HS-5 (cell line): ENCODE measurements at regions not wholly inside any gene's neighbourhood (a gene's known extent, or its start where the extent isn't known, plus 50 kb on each side); places are given as distances from the start of the nearest gene placed in this dataset.
"Not testable (repeated sequence)": the region's sequence is repeated elsewhere in the genome, so short reads cannot be mapped to it uniquely, and the experiment has no call there.

Experiments
- DNase-seq: peaks from one replicate; pipeline ENCODE4 v3.0.0-alpha.2; 2012; ENCODE audit warnings: low read depth

- not testable (repeated sequence) for DNase-seq
Observed at GRCh38 chr16:31581065-31581464, 53.4 kb downstream of the AHSP start.

GRCh38 chr16:31601737-31602384 lies 74.2 kb downstream of the AHSP start:
- DNase-seq: not testable (repeated sequence)

GRCh38 chr16:31618130-31618529 lies 90.4 kb downstream of the AHSP start:
- DNase-seq: no peak

- DNase-seq: no peak
Observed at GRCh38 chr16:31636433-31636832, 108.7 kb downstream of the AHSP start.

GRCh38 chr16:31641279-31641678 lies 113.6 kb downstream of the AHSP start:
- DNase-seq: no peak

- not testable (repeated sequence) for DNase-seq
Observed at GRCh38 chr16:31655674-31656073, 128.0 kb downstream of the AHSP start.

- DNase-seq: peak; percentile 20
Observed at GRCh38 chr16:31664683-31665482, 137.2 kb downstream of the AHSP start.

GRCh38 chr16:31674686-31675085 lies 147.0 kb downstream of the AHSP start:
- no peak for DNase-seq

- DNase-seq: no peak
Observed at GRCh38 chr16:31676731-31677130, 149.0 kb downstream of the AHSP start.

- no peak for DNase-seq
Observed at GRCh38 chr16:31678649-31679325, 151.1 kb downstream of the AHSP start.

GRCh38 chr16:31689331-31689730 lies 161.6 kb downstream of the AHSP start:
- not testable (repeated sequence) for DNase-seq

GRCh38 chr16:31692338-31692737 lies 164.6 kb downstream of the AHSP start:
- not testable (repeated sequence) for DNase-seq

GRCh38 chr16:31693733-31694132 lies 166.0 kb downstream of the AHSP start:
- no peak for DNase-seq

GRCh38 chr16:31694461-31694860 lies 166.8 kb downstream of the AHSP start:
- DNase-seq: no peak

- DNase-seq: no peak
Observed at GRCh38 chr16:31695667-31696066, 168.0 kb downstream of the AHSP start.

- no peak for DNase-seq
Observed at GRCh38 chr16:31696968-31697743, 169.5 kb downstream of the AHSP start.

GRCh38 chr16:31697744-31698125 lies 170.0 kb downstream of the AHSP start:
- DNase-seq: no peak

- DNase-seq: no peak
Observed at GRCh38 chr16:31698901-31699300, 171.2 kb downstream of the AHSP start.

GRCh38 chr16:31699601-31700000 lies 171.9 kb downstream of the AHSP start:
- DNase-seq: no peak

- no peak for DNase-seq
Observed at GRCh38 chr16:31700200-31700529, 172.5 kb downstream of the AHSP start.

- DNase-seq: no peak
Observed at GRCh38 chr16:31700530-31701388, 172.8 kb upstream of the ZNF267 start.
